H4 (cell line): ENCODE measurements at regions not wholly inside any gene's neighbourhood (a gene's known extent, or its start where the extent isn't known, plus 50 kb on each side); places are given as distances from the start of the nearest gene placed in this dataset.

ENCODE experiments used
- DNase-seq: peaks from one replicate; pipeline ENCODE4 v3.0.0-alpha.2; 2015; ENCODE audit warnings: low spot score

- no peak for DNase-seq
Measured at GRCh38 chr12:4025181-4026019, 152.2 kb upstream of the PARP11 start.

GRCh38 chr12:4024701-4025100, 151.5 kb upstream of the PARP11 start:
- DNase-seq = no peak

- DNase-seq = no peak
Measured at GRCh38 chr12:4015225-4016091, 142.3 kb upstream of the PARP11 start.

- no peak for DNase-seq
Measured at GRCh38 chr12:4014858-4015224, 141.6 kb upstream of the PARP11 start.

GRCh38 chr12:4014444-4014843, 141.2 kb upstream of the PARP11 start:
- no peak for DNase-seq

GRCh38 chr12:4012977-4013968, 140.1 kb upstream of the PARP11 start:
- DNase-seq = no peak

- no peak for DNase-seq
Measured at GRCh38 chr12:4012073-4012472, 138.9 kb upstream of the PARP11 start.

GRCh38 chr12:4011597-4011996, 138.4 kb upstream of the PARP11 start:
- DNase-seq = no peak

GRCh38 chr12:4009979-4010704, 136.9 kb upstream of the PARP11 start:
- DNase-seq = no peak

- DNase-seq = no peak
Measured at GRCh38 chr12:4006743-4007142, 133.5 kb upstream of the PARP11 start.

GRCh38 chr12:4005851-4006430, 132.7 kb upstream of the PARP11 start:
- DNase-seq = no peak

- no peak for DNase-seq
Measured at GRCh38 chr12:4003576-4003975, 130.4 kb upstream of the PARP11 start.

- DNase-seq = no peak
Measured at GRCh38 chr12:4002601-4003000, 129.4 kb upstream of the PARP11 start.

GRCh38 chr12:4001841-4002240, 128.6 kb upstream of the PARP11 start:
- DNase-seq = no peak

GRCh38 chr12:4001031-4001430, 127.8 kb upstream of the PARP11 start:
- no peak for DNase-seq

GRCh38 chr12:3999904-4000303, 126.7 kb upstream of the PARP11 start:
- no peak for DNase-seq

GRCh38 chr12:3998968-3999792, 126.0 kb upstream of the PARP11 start:
- no peak for DNase-seq

- DNase-seq = no peak
Measured at GRCh38 chr12:3998397-3998796, 125.2 kb upstream of the PARP11 start.

- no peak for DNase-seq
Measured at GRCh38 chr12:3996322-3996721, 123.1 kb upstream of the PARP11 start.

- DNase-seq = no peak
Measured at GRCh38 chr12:3995306-3995705, 122.1 kb upstream of the PARP11 start.
